Left renal cortex interstitium (tissue), 4 donors: ENCODE measurements at regions not wholly inside any gene's neighbourhood (a gene's known extent, or its start where the extent isn't known, plus 50 kb on each side); places are given as distances from the start of the nearest gene placed in this dataset.

Experiments
- DNase-seq, 4 donors: peaks; one replicate each; pipeline ENCODE4 v3.0.0-alpha.2; 2013; ENCODE audit warnings: low read depth in 4 of 4, low spot score in 2 of 4, missing footprints in 1 of 4

DNA sequence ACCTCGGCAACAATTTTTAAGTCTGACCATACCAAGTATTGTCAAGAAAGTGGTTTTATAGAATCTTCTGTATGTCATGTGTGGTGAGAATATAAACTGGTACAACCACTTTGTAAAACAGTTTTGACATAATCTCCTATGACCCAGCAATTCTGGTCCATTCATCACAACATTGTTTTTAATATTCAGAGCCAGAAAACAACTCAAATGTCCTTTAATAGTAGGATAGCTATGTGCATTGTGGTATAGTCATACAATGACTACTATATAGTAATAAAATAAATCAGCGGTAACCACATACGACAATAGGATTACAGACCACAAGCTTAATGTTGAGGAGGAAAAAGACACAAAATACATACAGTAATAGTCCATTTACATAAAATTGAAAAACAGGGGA lies 175.2 kb upstream of the SPATS2L start:
- no peak for DNase-seq

DNA sequence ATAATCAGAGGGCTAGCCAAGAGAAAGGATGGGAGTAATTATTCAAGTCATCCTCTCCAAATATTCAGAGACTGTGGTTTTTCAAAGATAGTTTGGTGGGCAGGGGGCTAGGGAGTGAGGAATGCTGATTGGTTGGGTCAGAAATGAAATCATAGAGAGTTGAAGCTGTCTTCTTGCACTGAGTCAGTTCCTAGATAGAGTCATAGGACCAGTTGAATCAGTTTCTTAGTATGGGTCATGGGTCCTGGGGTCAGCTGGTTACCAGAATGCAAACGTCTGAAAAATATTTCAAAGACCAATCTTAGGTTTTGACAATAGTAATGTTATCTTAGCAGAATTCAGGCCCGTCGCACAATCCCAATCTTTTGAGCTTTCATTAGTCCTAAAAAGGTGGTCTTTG lies 171.4 kb upstream of the SPATS2L start:
- DNase-seq, result no peak

DNA sequence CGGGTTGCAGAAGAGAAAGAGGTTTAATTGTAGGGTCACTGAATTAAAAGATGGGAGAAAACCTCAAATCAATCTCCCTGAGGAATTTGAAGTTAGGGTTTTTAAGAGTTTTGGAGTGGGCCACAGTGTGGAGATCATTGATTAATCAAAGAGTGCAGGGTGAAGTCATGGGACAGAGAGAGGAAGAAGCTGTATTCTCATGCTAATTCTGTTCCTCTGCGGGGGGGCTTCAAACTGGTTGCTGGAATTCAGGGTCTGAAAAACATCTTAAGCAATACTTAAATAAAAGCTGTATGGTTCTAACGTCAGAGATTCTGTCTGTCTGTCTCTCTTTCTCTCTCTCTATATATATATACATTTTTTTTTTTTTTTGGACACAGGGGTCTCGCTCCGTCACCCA lies 169.8 kb upstream of the SPATS2L start:
- no peak for DNase-seq

DNA sequence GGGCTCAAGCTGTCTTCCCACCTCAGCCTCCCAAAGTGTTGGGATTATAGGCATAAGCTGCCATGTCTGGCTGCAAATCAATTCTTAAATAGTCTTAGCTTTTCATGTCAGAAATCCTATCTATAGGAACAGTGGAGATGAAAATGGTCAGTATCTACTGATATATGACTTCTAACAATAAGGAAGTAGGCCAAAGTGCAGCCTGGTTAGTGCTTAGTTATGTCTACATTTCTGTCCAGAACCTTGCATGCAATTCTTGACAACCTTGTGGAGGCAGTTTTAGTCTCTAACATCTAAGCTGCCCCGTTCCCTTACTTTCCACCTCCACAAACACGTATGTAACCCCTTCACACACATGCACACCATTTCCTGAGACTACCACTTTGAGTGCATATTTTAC lies 169.2 kb upstream of the SPATS2L start:
- no peak for DNase-seq

DNA sequence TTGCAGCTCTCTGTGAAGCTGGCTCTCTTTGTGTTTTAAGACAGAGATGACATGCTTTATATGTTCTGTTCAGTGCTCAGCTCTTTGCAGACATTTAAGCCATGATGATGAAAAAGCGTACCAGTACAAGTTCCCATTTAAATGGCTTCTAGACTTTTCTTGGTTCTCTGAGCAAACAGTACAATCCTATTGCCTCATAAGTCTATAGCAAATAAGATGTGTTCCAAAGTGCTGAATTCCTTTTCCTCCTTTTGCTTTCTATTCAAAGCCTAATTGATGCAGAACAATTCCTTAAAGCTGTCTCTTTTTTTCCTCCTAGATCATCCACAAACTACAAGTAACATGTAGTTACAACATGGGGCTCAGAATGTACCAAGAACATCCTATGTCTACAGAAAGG lies 168.8 kb upstream of the SPATS2L start:
- DNase-seq, result no peak

DNA sequence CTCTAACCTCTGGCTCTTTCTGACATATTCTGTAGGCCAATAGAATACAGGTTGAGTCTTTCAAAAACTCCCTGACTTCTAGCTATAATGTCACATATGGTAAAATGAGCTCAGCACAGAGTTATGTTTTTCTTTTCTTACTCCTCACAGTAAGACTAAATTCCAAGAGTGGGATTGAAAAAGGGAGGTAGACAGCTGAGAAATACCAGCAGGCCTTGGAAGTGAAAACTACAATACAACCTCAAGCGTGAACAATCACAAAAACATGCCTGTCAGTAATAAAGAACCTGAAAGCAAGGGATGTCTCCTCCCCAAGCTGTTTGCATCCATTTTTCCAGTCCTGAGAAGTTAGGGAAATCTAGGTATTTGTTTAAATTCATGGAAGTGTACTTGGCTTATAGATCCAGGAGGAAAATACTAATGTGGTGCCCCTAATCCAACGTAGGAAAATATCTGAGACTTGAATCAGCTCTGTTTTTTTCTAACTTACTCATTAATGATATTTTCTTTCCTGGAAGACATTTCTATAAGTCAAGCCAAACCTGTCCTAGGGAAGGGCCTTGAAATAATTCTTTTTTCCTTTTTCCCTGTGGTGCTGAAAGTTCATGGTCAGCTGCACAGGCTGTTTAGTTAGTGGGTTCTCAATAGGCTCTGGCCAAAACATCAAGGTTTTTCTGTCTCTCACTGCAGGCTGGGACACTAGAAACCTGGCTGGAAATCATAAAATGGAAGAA lies 167.9 kb upstream of the SPATS2L start:
- DNase-seq, result no peak

DNA sequence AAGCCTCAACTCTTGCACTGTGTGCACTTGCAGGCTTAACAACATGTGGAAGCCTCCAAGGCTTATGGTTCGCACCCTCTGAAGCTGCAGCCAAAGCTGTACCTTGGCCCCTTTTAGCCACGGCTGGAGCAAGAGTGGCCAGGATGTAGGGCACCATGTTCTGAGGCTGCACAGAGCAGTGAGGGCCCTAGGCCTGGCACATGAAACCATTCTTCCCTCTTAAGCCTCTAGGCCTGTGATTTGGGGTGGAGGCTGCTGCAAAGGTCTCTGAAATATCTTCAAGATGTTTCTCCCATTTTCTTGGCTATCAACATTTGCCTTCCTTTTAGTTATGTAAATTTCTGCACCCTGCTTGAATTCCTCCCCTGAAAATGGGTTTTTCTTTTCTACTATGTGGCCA lies 161.9 kb upstream of the SPATS2L start:
- no peak for DNase-seq

DNA sequence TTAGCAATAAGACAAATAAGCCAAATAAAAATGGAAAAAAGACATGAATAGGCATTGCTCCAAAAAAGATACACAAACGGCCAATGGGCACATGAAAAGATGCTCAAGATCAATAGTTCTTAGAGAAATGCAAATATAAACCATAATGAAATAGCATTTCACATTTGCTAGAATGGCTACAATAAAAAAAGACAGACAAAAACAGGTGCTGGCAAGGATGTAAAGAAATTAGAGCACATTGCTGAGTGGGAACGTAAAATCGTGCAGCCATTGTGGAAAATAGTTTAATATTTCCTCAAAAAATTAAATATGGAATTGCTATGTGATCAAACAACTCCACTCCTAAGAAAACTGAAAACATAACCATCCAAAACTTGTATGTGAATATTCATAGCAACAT lies 160.0 kb upstream of the SPATS2L start:
- no peak for DNase-seq

DNA sequence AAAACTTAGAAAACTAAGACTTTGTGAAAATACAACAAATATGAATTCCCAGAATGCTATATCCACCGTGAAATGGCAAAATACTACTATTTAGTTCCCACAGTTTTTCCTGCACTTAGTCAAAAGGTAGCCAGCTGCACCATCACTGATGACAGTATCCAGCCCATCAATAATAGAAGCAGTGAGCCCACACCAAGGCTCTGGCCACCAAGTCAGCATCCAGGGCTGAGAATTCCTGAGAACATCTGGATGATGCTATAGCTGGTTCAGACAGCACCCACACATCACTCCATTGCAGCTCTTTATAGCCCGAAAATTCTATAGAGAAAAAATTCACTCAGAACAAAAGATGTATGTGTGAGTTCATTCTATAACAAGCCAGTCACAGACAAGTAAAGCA lies 159.1 kb upstream of the SPATS2L start:
- DNase-seq, result no peak

DNA sequence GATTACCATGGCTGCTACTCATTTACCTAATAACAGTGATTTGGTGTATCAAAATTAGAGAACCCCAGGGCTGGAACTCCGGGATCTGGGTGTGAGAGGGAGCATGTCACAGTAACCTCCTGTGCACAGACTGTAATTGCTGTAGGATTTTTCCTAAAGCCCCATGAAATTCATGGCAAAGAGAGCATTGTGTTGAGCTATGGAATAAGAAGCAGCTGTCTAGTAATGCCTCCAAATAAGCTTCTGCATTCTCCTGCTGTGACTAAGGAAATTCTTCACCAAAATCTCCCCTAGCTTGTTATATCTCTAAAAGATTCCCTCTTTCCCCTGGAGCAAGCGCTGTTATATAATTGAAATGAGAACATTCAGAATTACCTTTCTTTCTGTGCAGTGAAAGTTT lies 158.1 kb upstream of the SPATS2L start:
- DNase-seq, result no peak

DNA sequence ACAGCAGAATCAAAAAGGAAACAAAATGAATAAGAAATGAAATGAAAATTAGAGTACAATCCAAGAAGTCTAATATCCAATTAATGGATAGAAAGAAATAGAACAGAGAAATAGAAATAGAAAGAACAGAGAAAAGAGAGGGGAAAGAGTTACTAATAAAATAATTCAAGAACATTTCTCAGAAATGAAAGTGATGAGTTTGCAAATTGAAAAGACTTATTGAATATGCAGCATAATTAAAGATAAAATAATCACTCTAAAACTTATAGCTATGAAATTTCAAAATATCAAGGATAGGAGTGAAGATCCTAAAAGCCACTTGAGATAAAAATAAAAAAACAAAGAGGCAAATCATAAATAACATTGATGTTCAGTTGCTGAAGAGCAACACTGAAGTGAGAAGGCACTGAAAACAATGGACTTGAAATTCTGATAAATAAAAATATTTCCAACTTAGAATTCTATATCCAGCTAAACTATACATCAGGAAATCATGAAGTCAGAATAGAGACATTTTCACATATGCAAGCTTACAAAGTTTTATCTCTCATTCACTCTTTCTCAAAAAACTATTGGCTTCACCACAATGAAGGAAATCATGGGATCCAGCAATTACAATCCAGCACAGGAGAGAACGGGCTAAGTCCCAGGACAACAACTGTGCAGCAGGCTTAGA lies 155.9 kb upstream of the SPATS2L start:
- no peak for DNase-seq

DNA sequence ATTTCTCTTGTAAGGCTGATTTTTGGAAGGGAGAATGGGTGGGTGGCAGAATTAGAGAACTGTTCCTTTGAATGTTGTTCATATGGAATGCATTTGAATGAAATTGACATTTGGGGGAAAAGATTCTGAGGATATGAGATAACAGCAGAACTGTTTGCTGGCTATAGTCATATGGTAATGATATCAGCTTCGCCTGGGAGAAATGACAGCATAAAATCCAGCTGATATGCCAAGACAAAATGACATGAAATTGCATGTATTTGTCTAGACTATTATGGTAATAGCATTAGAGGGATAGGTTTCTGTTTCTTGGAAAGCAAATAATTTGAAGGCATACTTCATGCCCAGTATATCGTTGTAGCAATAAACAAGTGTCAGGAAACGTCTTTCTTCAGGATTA lies 150.8 kb upstream of the SPATS2L start:
- DNase-seq, result no peak

DNA sequence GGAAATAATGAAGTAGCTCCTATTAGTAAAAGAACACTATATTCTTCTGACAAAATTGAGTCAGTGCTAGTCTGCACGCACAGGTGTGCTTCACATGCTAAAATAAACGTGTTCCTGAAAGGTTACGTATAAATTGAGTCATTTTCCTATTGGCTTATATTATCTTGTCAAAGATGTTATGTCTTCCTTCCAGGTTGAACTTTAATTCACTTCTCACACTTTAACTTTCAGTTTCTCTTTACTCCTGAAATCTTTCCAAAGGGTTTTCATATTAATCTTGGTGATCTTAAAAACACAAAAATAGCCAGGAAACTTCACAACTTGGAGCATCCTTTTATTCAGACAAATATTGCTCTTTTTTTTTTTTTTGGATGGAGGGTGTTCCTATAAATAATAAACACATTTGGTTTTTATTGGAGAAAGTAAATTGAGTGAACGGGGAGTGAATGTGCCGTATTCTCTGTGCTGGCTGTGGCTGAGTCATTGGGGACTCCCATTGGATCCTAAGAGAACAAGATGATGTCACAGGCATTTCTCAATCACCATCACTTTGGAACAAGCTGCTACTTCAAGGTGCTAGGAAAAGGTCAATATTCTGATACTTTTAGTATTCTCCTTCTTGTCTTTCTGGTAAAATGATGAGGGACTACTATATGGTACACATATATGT lies 150.2 kb upstream of the SPATS2L start:
- DNase-seq, result no peak

DNA sequence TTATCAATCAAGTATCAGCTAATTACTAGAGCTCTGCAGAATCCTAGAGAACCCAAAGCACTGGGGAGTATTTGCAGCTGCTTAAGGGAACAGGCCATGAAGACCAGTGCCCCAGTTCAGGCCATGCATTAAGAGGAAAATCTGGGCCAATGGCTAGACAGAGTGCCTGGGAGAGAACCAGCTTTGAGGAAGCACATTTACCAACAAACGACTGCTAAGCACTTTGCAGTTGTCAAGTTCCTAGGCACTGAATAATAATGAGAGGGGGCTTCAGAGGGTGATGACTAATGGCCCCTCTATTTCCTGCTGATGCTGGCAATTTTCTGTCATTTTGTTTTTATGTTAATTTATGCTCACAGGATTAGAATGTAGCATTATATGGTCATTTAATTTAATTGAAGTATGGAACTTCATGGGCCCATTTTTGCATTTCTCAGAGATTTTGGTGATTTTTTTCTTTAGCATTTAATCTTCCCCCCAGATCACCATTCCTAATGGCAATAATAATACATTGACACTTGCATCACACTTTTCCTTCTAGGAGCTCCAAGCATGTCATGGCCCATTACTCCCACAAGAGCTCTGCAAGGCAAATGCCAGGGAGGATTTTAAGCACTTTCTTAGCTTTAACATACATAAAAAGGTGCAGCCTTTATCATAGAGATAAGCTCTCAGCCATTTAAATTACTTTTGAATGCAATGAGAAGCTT lies 147.7 kb upstream of the SPATS2L start:
- DNase-seq, result no peak

DNA sequence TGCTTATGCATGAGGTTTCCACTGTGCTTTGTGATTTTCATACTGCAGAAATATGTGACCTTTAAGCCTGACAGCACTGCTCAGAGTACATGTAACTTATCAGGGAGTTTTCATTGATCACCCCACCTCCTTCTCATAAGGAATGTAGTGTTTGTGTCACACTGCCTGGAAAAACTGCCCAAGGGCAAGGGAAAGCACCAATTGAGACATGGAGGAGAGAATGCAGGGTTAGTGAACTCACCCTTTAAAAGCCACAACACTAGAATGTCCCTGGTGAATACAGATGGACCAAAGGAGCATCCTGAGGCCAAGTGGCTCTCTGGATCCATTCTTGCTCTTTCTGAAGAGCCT lies 147.2 kb upstream of the SPATS2L start:
- DNase-seq, result no peak

DNA sequence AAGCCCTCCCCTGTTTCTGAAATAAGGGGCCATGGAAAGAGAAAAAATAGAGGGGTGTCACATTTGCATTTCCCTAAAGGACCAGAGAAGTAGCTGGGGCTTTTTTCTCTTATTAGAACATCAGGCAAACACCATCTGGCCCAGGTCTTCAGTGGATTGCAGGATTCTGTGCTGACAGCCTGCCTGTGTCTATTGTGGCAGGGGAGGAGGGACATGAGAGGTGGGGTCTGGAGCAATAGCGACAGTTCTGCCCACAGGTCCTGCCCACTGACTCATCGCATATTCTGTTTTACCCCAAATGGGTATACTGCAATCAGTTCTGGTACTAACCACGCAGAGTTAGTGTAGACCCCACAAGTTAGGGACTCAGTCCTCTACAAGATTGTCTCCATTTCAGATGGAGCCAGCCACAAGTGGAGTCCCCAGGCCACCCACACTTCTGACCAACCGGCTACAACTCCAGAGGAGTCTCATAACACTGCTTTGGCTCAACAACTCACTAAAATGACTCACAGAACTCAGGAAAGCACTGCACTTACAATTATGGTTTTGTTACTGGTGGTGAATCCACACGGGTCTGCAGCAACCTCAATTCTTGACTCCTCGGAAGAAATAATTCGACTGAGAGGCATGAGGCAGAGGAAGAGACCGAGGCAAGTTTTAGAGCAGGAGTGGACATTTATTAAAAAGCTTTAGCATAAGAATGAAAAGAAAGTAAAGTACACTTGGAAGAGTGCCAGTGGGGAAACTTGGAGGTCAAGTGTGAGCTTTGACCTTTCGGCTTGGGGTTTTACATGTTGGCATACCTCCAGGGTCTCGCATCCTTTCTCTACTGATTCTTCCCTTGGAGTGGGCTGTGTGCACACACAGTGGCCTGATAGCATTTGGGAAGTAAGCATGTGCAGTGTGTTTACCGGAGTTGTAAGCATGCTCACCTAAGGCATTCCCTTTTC lies 146.4 kb upstream of the SPATS2L start:
- DNase-seq, result no peak

DNA sequence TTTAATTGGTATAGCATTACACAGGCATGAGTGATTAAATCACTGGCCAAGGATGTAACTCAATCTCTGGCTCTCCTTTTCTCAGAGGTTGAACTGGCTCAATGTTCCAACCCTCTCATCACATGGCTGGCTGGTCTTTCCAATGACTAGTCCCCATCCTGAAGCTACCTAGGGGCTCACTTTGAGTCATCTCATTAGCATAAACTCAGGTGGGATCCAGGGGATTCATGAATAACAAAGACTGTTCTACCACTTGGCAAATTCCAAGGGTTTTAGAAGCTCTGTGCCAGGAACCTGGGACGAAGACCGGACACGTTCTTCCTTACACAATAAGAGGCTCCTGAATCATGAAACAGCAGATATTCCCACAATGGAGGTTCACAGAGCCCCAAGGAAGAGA lies 145.0 kb upstream of the SPATS2L start:
- DNase-seq, result no peak

DNA sequence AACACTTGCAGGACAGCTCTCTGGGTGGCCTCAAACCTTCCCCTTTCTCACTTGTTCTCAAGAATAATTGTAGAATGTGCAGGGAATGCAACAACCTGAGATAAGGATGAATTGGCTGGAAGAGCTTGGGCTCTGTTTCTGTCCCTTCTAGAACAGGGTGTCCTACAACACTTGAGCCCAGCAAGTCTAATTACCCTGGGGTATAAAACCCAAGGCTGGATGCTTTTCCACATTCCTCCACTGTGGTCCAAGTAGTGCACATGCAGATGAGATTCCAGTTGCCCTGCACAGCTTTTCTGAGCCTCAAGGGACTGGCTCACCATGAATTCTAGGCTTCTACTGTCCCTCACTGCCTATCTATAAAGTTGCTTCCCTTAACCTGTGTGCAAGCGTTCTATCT lies 140.8 kb upstream of the SPATS2L start:
- no peak for DNase-seq

DNA sequence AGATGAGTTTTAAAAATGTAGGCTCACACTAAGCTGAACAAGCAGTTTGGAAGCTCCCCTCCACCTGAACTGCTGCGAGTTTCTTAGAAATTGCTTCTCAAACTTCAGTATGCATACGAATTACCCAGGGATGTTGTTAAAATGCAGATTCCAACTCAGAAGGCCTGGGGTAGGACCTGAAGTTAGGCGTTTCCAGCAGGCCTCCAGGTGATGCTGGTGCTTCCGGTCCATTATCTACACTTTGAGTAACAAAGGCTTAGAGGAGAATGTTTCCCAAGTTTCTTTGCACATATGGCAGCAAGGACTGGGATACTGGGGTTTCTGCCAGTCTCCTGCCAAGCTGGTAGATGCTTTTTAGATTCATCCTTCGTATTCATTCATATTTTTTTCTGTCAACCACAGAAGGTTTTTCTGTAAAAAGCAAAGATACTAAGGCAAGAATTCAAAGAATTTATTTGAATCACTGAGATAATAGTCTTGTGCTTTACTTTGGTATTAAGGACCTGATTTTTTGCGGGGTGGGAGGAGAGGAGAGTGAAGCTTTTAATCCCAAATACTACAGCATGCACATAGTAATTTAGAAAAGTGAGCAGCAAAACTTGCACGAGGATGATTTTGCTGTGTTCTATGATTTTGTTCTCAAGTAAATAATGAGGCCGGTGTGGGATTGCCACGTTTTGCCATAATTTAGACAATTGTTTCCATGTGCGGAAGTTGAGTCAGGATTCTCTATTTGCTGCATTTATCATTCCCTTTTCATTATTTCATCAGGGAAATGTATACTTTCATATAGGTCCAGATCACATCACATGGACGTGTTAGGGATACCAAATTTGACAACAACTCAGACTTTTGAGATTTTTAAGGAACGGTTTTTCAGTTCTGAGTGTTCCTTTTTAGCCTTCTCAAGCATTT lies 137.6 kb upstream of the SPATS2L start:
- DNase-seq, result no peak
